ENCODE measurements at regions not wholly inside any gene's neighbourhood (a gene's known extent, or its start where the extent isn't known, plus 50 kb on each side); places are given as distances from the start of the nearest gene placed in this dataset.

DNA sequence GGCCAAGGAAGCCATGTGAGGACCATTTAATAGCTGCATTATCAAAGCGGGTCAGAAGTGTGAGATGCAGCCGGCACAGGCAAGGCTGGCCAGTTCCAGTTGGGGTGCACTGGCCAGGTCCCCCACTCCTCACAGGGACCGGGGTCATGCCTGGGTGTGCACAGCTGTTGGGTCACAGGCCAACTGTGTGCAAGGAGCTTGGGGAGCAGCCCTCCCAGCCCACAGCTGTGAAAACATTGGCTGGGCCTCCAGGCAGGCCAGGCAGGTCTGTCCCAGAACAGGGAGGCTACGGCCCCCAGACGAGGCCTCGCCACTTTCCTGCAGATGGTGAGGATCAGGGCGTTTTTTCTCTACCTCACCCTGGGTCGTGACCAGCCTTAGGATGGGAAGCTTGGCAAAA lies 521.0 kb downstream of the NTRK3 start:
- no peaks in the 10 kb centered on the region for H3K4me1 ChIP-seq (ENCODE audit: low read length)
- no peak overlapping the region for H3K4me3 ChIP-seq (ENCODE audit: low read length)
- H3K4me2 ChIP-seq (ENCODE audit: low read length): no peak overlapping the region
- no peak overlapping the region for H2AFZ ChIP-seq (ENCODE audit: low read depth, low read length)
- H4K20me1 ChIP-seq (ENCODE audit: insufficient read depth, low read length): no peaks in the 10 kb centered on the region
- H3K9ac ChIP-seq (ENCODE audit: low read length): no peak overlapping the region
- no peak overlapping the region for H3K27ac ChIP-seq (ENCODE audit: low read length)
- H3K36me3 ChIP-seq (replicated peaks; ENCODE audit: low read depth, low read length): no peaks in the 10 kb centered on the region
- H3K27me3 ChIP-seq (ENCODE audit: low read depth, low read length): 0 out of 2 replicates have a peak, but pooled peaks cover 3% of the 10 kb centered on the region
- H3K79me2 ChIP-seq (ENCODE audit: low read length): no peaks in the 10 kb centered on the region
- H3K9me3 ChIP-seq (ENCODE audit: insufficient read depth, low read length): no peaks in the 10 kb centered on the region
- TF ChIP-seq, protein P1, sequence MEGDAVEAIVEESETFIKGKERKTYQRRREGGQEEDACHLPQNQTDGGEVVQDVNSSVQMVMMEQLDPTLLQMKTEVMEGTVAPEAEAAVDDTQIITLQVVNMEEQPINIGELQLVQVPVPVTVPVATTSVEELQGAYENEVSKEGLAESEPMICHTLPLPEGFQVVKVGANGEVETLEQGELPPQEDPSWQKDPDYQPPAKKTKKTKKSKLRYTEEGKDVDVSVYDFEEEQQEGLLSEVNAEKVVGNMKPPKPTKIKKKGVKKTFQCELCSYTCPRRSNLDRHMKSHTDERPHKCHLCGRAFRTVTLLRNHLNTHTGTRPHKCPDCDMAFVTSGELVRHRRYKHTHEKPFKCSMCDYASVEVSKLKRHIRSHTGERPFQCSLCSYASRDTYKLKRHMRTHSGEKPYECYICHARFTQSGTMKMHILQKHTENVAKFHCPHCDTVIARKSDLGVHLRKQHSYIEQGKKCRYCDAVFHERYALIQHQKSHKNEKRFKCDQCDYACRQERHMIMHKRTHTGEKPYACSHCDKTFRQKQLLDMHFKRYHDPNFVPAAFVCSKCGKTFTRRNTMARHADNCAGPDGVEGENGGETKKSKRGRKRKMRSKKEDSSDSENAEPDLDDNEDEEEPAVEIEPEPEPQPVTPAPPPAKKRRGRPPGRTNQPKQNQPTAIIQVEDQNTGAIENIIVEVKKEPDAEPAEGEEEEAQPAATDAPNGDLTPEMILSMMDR (IDR thresholded peaks at IDR 0.05; ENCODE audit: low read depth, low read length): no peak
- TF ChIP-seq EZH2phosphoT487 (IDR thresholded peaks at IDR 0.05; ENCODE audit: low read depth): no peak

DNA sequence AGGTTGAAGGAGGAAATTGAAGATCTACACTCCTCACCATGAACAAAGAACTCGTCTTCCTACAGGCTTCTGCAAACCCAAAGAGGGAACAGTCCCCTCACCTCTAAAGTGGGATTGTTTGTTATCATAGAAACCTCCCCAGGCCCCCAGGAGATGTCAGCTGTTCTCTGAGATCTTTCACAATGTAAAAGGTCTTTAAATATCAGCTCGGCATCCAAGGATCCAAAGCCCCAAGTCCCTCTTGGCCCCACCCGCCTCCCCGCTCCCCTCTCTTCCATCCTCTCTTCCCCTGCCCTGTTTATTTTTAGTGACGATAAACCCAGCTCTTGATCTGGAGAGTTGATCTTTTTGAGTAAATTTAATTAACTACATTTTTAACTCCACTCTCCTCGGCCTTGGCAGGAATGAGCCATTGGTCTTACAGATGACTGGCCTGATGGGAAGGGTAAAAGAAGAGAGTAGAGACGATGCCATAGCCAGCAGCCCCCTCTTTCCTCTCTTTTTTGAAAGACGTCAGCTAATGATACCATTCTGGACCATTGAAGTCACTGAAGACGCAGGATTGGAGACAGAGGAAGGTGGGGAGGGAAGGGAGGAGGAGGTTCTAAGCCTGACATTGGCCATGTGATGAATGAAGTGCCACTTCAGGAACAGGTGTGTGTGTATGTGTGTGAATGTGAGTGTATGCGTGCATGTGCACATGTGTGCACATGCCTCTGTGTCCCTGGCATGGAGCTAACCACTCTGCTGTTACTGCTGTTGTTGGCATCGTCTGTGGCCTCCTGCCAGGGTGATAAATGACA lies 521.8 kb downstream of the NTRK3 start:
- no peak overlapping the region for H3K9ac ChIP-seq (ENCODE audit: low read length)
- H3K9me3 ChIP-seq (ENCODE audit: insufficient read depth, low read length): no peaks in the 10 kb centered on the region
- TF ChIP-seq, protein P1 (IDR thresholded peaks at IDR 0.05; ENCODE audit: low read depth, low read length): no peak
- TF ChIP-seq EZH2phosphoT487 (IDR thresholded peaks at IDR 0.05; ENCODE audit: low read depth): no peak
- H3K79me2 ChIP-seq (ENCODE audit: low read length): no peaks in the 10 kb centered on the region
- no peak overlapping the region for H3K4me2 ChIP-seq (ENCODE audit: low read length)
- no peaks in the 10 kb centered on the region for H4K20me1 ChIP-seq (ENCODE audit: insufficient read depth, low read length)
- H3K36me3 ChIP-seq (replicated peaks; ENCODE audit: low read depth, low read length): no peaks in the 10 kb centered on the region
- no peaks in the 10 kb centered on the region for H3K4me1 ChIP-seq (ENCODE audit: low read length)
- 0 out of 2 replicates have a peak, but pooled peaks cover 3% of the 10 kb centered on the region for H3K27me3 ChIP-seq (ENCODE audit: low read depth, low read length)
- no peak overlapping the region for H2AFZ ChIP-seq (ENCODE audit: low read depth, low read length)
- no peak overlapping the region for H3K27ac ChIP-seq (ENCODE audit: low read length)
- H3K4me3 ChIP-seq (ENCODE audit: low read length): no peak overlapping the region

DNA sequence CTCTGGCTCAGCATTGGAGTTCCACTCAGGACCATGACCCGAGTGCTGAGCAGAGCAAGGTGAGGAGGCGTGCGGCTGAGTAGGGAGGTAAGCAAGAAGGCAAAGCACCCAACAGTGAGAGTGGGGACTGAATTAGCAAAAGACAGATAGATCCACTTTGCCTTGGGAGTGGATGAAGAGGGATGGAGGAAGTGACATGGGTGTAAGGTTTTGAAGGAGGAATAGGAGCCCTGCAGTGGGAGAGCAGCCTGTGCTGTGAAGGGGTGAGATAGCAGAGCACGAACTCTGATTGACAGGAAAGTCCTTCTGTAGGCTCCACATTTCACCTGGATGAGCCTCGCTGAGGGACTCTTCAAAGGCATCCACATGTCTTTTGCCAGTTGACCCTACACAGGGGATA lies 522.6 kb downstream of the NTRK3 start:
- Histone ChIP-seq H2AFZ (ENCODE audit: low read depth, low read length) (no peak overlapping the region), H4K20me1 (ENCODE audit: insufficient read depth, low read length) (no peaks in the 10 kb centered on the region), H3K4me1 (ENCODE audit: low read length) (no peaks in the 10 kb centered on the region), H3K79me2 (ENCODE audit: low read length) (no peaks in the 10 kb centered on the region), H3K4me3 (ENCODE audit: low read length) (no peak overlapping the region), H3K27me3 (ENCODE audit: low read depth, low read length) (0 out of 2 replicates have a peak, but pooled peaks cover 3% of the 10 kb centered on the region), H3K36me3 (replicated peaks; ENCODE audit: low read depth, low read length) (no peaks in the 10 kb centered on the region), H3K27ac (ENCODE audit: low read length) (no peak overlapping the region), H3K9ac (ENCODE audit: low read length) (no peak overlapping the region), H3K4me2 (ENCODE audit: low read length) (no peak overlapping the region), H3K9me3 (ENCODE audit: insufficient read depth, low read length) (no peaks in the 10 kb centered on the region)
- TF ChIP-seq, protein P1 (IDR thresholded peaks at IDR 0.05; ENCODE audit: low read depth, low read length): no peak
- TF ChIP-seq EZH2phosphoT487 (IDR thresholded peaks at IDR 0.05; ENCODE audit: low read depth): no peak

DNA sequence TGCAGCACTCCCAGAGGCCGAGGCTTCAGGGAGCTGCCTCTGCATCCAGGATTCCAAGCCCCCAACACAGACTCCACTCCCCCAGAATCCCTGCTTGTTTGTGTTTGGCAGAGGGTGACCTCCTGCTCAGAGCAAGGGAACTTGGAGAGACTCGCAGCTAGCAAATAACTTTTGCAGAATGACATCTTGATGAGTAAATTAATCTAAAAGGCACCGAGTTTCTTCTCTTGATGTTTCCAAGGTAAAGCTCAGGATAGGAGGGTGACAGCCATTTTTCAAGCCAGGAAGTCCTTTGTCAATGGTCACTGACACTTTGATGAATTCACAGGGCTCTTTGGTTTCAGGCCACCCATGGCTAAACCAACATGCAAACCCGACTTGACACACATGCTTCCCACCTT lies 523.0 kb downstream of the NTRK3 start:
- H3K9ac ChIP-seq (ENCODE audit: low read length): no peak overlapping the region
- H3K4me2 ChIP-seq (ENCODE audit: low read length): no peak overlapping the region
- no peaks in the 10 kb centered on the region for H3K79me2 ChIP-seq (ENCODE audit: low read length)
- no peak for TF ChIP-seq EZH2phosphoT487 (IDR thresholded peaks at IDR 0.05; ENCODE audit: low read depth)
- H3K9me3 ChIP-seq (ENCODE audit: insufficient read depth, low read length): no peaks in the 10 kb centered on the region
- H2AFZ ChIP-seq (ENCODE audit: low read depth, low read length): no peak overlapping the region
- no peaks in the 10 kb centered on the region for H3K36me3 ChIP-seq (replicated peaks; ENCODE audit: low read depth, low read length)
- 0 out of 2 replicates have a peak, but pooled peaks cover 3% of the 10 kb centered on the region for H3K27me3 ChIP-seq (ENCODE audit: low read depth, low read length)
- H4K20me1 ChIP-seq (ENCODE audit: insufficient read depth, low read length): no peaks in the 10 kb centered on the region
- H3K4me1 ChIP-seq (ENCODE audit: low read length): no peaks in the 10 kb centered on the region
- no peak overlapping the region for H3K27ac ChIP-seq (ENCODE audit: low read length)
- no peak overlapping the region for H3K4me3 ChIP-seq (ENCODE audit: low read length)
